Endothelial cell (in vitro differentiated cells): ENCODE measurements at regions not wholly inside any gene's neighbourhood (a gene's known extent, or its start where the extent isn't known, plus 50 kb on each side); places are given as distances from the start of the nearest gene placed in this dataset.

ENCODE experiments used
- DNase-seq: peaks from one replicate; pipeline ENCODE4 v3.0.0; 2021; ENCODE audit warnings: low spot score
- H3K27ac Mint-ChIP-seq: one replicate; pipeline ENCODE4 v1.8.0; 2021; ENCODE audit warnings: mixed read lengths, inconsistent platforms; ENCODE audit not compliant: unreplicated experiment
- H3K27me3 Mint-ChIP-seq: one replicate; pipeline ENCODE4 v1.8.0; 2021; ENCODE audit warnings: mild to moderate bottlenecking, moderate library complexity, mixed read lengths, inconsistent platforms; ENCODE audit not compliant: unreplicated experiment
- H3K36me3 Mint-ChIP-seq: one replicate; pipeline ENCODE4 v1.8.0; 2021; ENCODE audit warnings: mild to moderate bottlenecking, low read depth, mixed read lengths, inconsistent platforms; ENCODE audit not compliant: unreplicated experiment
- H3K4me1 Mint-ChIP-seq: one replicate; pipeline ENCODE4 v1.8.0; 2021; ENCODE audit warnings: mild to moderate bottlenecking, mixed read lengths, inconsistent platforms; ENCODE audit not compliant: unreplicated experiment
- H3K4me3 Mint-ChIP-seq: one replicate; pipeline ENCODE4 v1.8.0; 2021; ENCODE audit warnings: mild to moderate bottlenecking, mixed read lengths, inconsistent platforms; ENCODE audit not compliant: unreplicated experiment
- H3K9me3 Mint-ChIP-seq: one replicate; pipeline ENCODE4 v1.8.0; 2021; ENCODE audit warnings: mixed read lengths, inconsistent platforms; ENCODE audit not compliant: unreplicated experiment
- TF ChIP-seq, protein P1 (sequence below): fragments of 200-600 bp; sonication (generic); IDR thresholded peaks from one replicate; pipeline ENCODE4 v1.5.0; 2021; ENCODE audit warnings: antibody characterized with exemption; ENCODE audit not compliant: unreplicated experiment

DNA sequence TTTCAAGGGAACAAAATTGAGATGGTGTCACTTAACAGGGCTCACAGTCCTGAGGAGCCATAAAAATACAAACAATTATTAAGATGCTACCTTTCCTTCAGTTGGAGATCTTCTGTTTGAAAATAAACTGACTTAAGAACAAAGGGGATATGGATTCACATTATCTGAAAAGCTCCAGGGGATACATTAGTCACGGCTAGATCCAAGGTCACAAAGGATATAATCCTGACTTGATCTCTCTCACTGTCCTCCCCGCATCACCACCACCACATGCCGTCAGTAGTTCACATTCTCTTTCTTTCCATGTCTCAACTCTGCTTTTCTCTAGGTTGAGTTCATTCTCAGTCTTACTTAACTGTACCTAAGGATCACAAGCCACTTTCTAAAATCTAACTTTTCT is 530.4 kb upstream of the MARCKS start:
- Mint-ChIP-seq H3K9me3 (no peaks in the 10 kb centered on the region), H3K4me3 (no peak overlapping the region), H3K36me3 (no peaks in the 10 kb centered on the region), H3K27me3 (no peaks in the 10 kb centered on the region), H3K27ac (no peak overlapping the region), H3K4me1 (no peaks in the 10 kb centered on the region)
- TF ChIP-seq, protein P1, sequence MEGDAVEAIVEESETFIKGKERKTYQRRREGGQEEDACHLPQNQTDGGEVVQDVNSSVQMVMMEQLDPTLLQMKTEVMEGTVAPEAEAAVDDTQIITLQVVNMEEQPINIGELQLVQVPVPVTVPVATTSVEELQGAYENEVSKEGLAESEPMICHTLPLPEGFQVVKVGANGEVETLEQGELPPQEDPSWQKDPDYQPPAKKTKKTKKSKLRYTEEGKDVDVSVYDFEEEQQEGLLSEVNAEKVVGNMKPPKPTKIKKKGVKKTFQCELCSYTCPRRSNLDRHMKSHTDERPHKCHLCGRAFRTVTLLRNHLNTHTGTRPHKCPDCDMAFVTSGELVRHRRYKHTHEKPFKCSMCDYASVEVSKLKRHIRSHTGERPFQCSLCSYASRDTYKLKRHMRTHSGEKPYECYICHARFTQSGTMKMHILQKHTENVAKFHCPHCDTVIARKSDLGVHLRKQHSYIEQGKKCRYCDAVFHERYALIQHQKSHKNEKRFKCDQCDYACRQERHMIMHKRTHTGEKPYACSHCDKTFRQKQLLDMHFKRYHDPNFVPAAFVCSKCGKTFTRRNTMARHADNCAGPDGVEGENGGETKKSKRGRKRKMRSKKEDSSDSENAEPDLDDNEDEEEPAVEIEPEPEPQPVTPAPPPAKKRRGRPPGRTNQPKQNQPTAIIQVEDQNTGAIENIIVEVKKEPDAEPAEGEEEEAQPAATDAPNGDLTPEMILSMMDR = no peak
- no peak for DNase-seq

GRCh38 chr6:113328886-113329381 is 528.2 kb upstream of the MARCKS start:
- no peaks in the 10 kb centered on the region for H3K36me3 Mint-ChIP-seq
- no peaks in the 10 kb centered on the region for H3K4me1 Mint-ChIP-seq
- H3K27ac Mint-ChIP-seq = no peak overlapping the region
- no peak overlapping the region for H3K4me3 Mint-ChIP-seq
- no peaks in the 10 kb centered on the region for H3K9me3 Mint-ChIP-seq
- H3K27me3 Mint-ChIP-seq = no peaks in the 10 kb centered on the region
- DNase-seq = no peak
- TF ChIP-seq, protein P1 = no peak

GRCh38 chr6:113329942-113330635 is 527.1 kb upstream of the MARCKS start:
- TF ChIP-seq, protein P1 = no peak
- Mint-ChIP-seq H3K4me1 (no peaks in the 10 kb centered on the region), H3K36me3 (no peaks in the 10 kb centered on the region), H3K27me3 (no peaks in the 10 kb centered on the region), H3K4me3 (no peak overlapping the region), H3K9me3 (no peaks in the 10 kb centered on the region), H3K27ac (no peak overlapping the region)
- DNase-seq = no peak

DNA sequence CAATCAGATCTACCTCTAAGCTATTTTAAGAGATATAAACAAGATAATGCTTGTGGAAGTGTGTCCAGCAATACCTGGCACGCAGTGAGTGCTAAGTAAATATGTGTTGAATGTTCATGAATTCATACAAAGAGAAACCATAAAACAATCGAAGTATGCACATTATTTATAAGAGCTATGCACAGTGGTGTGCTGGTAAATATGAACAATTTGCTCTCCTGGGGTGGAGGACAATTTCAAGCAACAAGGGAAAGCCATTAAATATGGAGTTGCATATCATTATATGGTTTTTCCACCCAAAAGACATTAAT is 526.6 kb upstream of the MARCKS start:
- Mint-ChIP-seq H3K27me3 (peaks cover 1% of the 10 kb centered on the region), H3K9me3 (no peaks in the 10 kb centered on the region)
- TF ChIP-seq, protein P1 = no peak

DNA sequence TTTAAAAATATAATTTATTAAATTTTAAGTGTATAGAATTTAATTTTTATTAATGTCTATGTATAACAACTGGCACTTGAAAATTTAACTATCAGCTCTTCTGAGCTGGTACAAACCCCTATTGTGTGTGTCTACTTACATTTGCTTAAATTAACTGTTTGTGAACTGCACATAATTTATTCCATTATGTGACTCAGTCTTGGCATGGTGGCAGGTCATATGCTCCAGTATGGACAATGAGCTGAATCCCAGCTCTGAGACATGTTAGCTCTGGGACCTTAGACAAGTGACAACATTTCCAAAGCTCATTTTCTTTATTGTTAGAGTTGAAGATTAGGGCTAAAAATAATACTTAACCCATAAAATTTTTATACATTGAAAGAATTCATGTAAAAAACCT is 526.1 kb upstream of the MARCKS start:
- TF ChIP-seq, protein P1 = no peak
- Mint-ChIP-seq H3K27me3 (peaks cover 1% of the 10 kb centered on the region), H3K27ac (no peak overlapping the region), H3K9me3 (no peaks in the 10 kb centered on the region), H3K4me1 (no peaks in the 10 kb centered on the region), H3K4me3 (no peak overlapping the region), H3K36me3 (no peaks in the 10 kb centered on the region)
- no peak for DNase-seq

More for the DNA sequence above, 526.6 kb upstream of the MARCKS start:
- Mint-ChIP-seq H3K36me3 (no peaks in the 10 kb centered on the region), H3K27ac (no peak overlapping the region), H3K4me3 (no peak overlapping the region), H3K4me1 (no peaks in the 10 kb centered on the region)
- no peak for DNase-seq
